AG10803 (cell line): ENCODE measurements at regions not wholly inside any gene's neighbourhood (a gene's known extent, or its start where the extent isn't known, plus 50 kb on each side); places are given as distances from the start of the nearest gene placed in this dataset.
"Not testable (repeated sequence)": the region's sequence is repeated elsewhere in the genome, so short reads cannot be mapped to it uniquely, and the experiment has no call there.

Experiments
- DNase-seq: peaks from one replicate; pipeline ENCODE4 v3.0.0; 2010; ENCODE audit warnings: low read depth
- H3K4me3 ChIP-seq: 2 replicates; pipeline ENCODE4 v1.5.1; 2011; ENCODE audit warnings: mild to moderate bottlenecking, low read length, control low read depth
- TF ChIP-seq, protein P1 (sequence below): conservative IDR thresholded peaks from 2 replicates; pipeline ENCODE4 v1.5.1; 2011; ENCODE audit warnings: mild to moderate bottlenecking, low read length, control low read depth, inconsistent platforms

DNA sequence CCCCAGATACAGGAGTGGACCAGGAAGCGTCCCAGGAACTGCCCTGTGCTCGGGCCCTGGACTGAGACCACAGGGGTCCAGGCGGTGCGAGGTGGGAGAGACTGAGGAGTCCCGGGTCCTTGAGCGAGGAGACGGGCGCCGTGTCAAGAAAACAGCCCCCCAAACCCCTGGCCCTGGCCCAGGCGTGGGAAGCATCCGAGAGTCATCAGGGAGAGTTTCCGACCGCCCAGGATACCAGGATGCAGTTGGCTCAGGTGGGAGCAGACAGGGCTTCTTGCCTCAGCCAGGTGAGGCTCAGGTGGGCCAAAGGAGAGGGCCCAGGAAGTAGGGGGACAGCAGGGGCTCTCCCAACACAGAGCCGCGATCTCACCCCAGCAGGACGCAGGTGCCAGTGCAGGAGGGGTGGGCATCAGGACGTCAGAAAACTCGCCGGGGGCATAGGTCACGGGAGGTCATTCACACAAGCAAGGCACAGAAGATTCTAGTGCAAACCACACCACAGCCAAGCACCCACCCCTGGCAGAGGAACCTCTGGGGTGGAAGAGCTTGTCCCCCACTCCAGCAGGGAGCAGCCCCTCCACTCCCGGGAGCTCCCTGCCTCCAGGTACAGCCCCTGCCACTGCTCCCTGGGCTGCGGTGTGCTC, 102.5 kb upstream of the EIF5 start:
- no peak for DNase-seq
- H3K4me3 ChIP-seq: no peak overlapping the region

DNA sequence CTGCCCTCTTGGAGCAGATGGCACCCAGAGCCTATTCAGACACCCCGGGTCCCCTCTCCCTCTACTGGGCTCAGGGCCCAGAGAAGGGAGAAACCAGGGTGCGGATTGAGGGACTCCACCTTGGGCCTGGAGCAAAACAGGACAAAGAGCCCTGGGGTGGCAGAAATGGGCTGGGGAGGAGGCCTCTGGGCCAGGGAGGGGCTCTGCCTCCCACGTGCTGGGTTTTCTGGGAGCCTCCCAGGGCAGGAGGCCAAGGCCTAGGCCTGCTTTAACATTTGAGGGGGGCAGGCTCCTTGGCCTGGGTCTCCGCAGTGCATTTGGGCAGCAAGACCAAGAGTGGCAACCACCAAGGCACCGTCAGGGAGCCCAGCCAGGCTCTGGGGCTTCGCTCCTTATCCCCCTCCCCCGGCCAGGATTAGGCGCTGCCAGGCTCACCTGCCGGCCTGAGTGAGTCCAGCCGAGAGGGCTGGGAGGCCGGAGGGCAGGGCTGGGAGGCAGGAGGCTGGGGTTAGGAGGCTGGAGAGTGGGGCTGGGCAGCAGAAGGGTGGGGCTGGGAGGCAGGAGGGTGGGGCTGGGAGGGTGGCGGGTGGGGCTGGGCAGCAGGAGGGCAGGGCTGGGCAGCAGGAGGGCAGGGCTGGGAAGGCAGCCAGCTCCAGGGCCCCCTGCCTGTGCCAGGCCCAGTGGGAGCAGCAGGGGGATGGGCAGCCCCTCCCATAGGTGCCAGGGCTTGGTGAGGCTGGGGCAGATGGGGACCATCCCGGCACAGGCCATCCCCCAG, 101.8 kb upstream of the EIF5 start:
- TF ChIP-seq, protein P1, sequence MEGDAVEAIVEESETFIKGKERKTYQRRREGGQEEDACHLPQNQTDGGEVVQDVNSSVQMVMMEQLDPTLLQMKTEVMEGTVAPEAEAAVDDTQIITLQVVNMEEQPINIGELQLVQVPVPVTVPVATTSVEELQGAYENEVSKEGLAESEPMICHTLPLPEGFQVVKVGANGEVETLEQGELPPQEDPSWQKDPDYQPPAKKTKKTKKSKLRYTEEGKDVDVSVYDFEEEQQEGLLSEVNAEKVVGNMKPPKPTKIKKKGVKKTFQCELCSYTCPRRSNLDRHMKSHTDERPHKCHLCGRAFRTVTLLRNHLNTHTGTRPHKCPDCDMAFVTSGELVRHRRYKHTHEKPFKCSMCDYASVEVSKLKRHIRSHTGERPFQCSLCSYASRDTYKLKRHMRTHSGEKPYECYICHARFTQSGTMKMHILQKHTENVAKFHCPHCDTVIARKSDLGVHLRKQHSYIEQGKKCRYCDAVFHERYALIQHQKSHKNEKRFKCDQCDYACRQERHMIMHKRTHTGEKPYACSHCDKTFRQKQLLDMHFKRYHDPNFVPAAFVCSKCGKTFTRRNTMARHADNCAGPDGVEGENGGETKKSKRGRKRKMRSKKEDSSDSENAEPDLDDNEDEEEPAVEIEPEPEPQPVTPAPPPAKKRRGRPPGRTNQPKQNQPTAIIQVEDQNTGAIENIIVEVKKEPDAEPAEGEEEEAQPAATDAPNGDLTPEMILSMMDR: no peak
- no peak for DNase-seq
- H3K4me3 ChIP-seq: no peak overlapping the region

More for the DNA sequence above, 102.5 kb upstream of the EIF5 start:
- TF ChIP-seq, protein P1: no peak

DNA sequence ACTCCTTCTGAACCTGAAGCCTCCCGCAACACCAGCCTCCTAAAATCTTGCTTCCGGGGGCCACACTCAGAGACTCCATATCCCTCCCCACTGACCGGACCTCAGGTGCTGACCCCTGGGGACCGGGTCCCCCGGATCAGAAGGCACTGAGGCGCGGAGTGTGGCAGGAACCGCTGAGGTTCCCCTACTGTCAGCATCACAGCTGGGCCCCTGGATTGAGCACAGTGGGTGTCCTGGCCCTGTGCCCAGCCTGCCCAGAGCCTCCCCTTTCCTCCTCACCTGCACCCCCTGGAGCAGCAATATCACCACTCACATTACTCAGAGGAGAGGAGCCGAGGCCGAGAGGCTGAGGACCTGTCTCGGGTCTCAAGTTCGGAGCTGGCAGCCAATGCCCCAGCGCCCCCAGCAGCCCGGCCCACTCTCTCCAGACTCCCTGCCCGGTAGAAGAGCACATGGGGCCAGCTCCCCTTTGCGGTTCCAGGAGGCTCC, 101.2 kb upstream of the EIF5 start:
- no peak for DNase-seq
- H3K4me3 ChIP-seq: no peak overlapping the region
- TF ChIP-seq, protein P1: no peak

DNA sequence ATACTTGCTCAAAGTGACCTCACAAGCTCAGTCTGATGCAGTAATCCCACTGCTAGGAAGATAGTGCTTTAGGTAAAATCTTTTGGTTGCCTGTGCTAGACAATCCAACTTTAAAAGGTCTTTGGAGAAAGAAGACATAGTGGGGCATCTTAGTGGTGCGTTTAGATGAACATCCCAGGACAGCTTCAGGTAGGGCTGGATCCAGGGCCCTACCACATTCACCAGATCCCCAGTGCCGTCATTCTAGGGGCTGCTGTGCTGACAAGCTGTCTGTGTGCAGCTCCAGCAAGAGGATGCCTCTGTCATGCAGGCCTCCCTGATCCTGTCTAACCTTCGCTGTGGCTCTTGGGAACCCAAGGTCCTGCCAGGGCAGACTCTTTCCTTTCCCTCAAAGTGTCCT, 100.7 kb upstream of the EIF5 start:
- no peak overlapping the region for H3K4me3 ChIP-seq
- TF ChIP-seq, protein P1: no peak

DNA sequence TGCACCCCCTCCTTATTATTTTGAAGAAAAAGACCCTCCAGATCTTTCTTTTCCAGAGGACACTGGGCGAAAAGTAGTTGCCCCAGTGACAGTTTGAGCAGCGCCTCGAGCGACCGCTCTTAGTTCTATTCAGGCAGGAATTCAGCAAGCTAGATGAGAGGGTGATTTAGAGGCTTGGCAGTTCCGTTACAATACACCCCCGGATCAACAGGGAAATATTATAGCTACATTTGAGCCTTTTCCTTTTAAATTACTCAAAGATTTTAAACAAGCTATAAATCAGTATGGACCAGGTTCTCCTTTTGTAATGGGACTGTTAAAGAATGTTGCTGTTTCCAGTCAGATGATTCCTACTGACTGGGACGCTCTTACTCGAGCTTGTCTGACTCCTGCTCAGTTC, 99.2 kb upstream of the EIF5 start:
- DNase-seq, H3K4me3 ChIP-seq: not testable (repeated sequence)

More for the DNA sequence above, 100.7 kb upstream of the EIF5 start:
- no peak for DNase-seq

DNA sequence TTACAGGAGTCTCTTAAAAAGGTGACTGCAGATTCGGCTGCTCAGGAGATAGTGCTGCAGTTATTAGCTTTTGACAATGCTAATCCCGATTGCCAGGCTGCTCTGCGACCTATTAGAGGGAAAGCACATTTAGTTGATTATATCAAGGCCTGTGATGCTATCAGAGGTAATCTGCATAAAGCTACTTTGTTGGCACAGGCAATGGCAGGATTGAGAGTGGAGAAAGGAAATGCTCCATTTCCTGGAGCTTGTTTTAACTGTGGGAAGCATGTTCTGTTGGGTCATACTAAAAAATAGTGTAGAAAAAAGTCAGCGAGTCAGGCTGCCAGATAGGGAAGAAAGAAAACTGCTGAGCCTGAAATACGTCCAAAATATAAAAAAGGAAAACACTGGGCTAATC, 98.5 kb upstream of the EIF5 start:
- H3K4me3 ChIP-seq, DNase-seq: not testable (repeated sequence)

DNA sequence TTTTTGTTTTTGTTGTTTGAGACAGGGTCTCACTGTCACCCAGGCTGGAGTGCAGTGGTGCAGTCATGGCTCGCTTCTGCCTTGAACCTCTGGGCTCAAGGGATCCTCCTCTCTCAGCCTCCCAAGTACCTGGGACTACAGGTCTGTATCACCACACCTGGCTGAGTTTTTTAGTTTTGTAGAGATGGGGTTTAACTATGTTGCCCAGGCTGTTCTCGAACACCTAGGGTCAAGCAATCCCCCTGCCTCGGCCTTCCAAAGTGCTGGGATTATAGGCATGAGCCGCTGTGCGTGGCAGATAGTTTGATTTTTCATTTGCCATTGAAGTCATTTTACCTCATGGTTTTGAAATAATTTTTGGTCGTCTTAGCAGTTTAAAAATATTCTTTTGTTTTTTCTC, 94.3 kb upstream of the EIF5 start:
- no peak for DNase-seq
- H3K4me3 ChIP-seq: no peak overlapping the region
- TF ChIP-seq, protein P1: no peak

DNA sequence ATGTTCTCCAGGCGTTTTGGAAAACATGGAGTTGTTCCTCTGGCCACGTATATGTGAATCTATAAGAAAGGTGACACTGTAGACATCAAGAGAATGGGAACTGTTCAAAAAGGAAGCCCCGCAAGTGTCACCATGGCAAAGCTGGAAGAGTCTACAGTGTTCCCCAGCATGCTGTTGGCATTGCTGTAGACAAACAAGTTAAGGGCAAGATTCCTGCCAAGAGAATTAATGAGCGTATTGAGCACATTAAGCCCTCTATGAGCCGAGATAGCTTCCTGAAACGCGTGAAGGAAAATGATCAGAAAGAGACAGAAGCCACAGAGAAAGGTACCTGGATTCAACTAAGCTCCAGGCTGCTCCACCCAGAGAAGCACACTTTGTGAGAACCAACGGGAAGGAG, 92.5 kb upstream of the EIF5 start:
- no peak overlapping the region for H3K4me3 ChIP-seq
- DNase-seq: no peak
- TF ChIP-seq, protein P1: no peak
